Myocyte (in vitro differentiated cells): ENCODE measurements at regions not wholly inside any gene's neighbourhood (a gene's known extent, or its start where the extent isn't known, plus 50 kb on each side); places are given as distances from the start of the nearest gene placed in this dataset.
A peak's percentile ranks its signal among the peaks of the same experiment; 100 is the strongest.

ENCODE experiments used
- DNase-seq: peaks from one replicate; pipeline ENCODE4 v3.0.0-alpha.2; 2012; ENCODE audit warnings: low read depth

- DNase-seq, result no peak
These were observed 382.8 kb upstream of the ZNF608 start for GRCh38 chr5:125129151-125129806.

- no peak for DNase-seq
These were observed 384.2 kb upstream of the ZNF608 start for GRCh38 chr5:125130591-125130990.

DNA sequence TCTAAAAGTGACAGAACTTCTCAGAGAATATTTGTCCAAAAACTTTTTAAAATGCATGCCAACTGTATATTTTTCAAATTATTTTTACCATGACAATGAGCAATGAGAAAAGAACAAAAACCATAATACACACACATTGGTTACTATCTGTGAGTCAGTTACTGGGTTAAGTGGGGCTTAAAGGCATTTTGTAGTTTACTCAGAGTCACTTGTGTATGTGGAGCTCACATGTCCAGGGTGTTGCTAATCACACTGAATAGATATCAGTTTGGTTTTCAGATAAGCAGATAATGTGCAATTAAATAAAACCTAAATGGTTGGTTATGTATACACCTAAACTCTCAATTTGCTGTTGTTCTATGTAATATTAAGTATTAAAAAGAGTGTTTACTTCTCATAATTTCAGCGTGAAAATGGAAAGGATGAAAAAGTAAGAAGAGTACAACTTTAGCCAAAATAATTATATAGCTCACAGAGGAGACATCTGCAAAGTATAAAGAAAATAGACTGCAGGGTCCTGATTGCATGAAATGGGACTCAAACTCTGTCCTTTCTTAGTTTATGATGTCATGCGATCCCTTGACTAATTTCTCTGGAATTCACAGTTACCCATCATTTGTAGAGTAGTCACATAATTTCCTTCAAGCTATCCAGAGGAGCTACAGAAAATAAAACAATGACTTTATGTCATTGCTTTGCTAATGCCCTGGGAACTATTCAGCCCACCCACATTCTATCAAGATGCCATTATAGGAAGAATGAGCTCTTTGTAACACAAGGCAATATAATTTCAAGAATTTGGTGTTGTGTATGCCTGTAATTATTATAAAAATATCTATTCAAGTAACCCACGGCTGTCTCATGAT, 388.0 kb upstream of the ZNF608 start:
- DNase-seq, result peak; percentile 80

DNA sequence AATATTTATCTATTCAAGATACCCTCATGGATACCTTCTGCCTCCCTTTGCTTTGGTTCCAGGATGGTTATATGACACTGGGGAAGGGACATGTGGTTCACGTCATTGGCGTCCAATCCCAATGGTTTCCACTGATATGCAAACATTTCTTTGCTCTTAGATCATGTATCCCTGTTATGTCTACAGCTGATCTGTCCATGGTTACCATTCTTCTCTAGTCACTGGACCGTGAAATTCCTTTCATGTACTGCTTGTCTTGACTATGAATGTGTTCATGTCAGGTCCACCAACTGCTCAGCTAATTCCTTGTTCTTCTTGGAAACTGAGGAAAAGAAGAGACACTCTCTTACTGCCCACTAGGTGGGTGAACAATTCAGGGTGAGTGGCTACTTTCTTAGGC, 391.1 kb upstream of the ZNF608 start:
- no peak for DNase-seq

GRCh38 chr5:125138266-125138665, 391.8 kb upstream of the ZNF608 start:
- DNase-seq, result no peak

GRCh38 chr5:125139590-125139989, 393.2 kb upstream of the ZNF608 start:
- DNase-seq, result no peak

DNA sequence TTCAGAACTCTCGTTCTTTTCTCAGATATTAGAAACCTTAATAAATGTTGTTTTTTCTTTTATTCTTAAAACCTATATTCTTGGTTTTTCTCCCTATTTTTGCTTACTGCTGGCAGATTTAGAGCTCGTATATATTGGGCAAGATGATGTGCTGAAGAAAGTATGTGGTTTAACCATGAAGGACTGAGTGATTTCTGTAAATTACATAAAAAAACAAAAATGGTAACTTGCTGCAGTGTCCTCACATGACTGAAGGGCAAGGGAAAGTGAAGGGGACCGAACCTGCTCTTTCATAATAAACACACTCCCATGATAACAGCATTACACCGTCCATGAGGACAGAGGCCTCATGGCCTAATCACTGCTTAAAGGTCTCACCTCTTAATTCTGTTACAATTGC, 393.8 kb upstream of the ZNF608 start:
- no peak for DNase-seq

- peak; percentile 43 for DNase-seq
These were observed 394.4 kb upstream of the ZNF608 start for GRCh38 chr5:125140855-125141254.

DNA sequence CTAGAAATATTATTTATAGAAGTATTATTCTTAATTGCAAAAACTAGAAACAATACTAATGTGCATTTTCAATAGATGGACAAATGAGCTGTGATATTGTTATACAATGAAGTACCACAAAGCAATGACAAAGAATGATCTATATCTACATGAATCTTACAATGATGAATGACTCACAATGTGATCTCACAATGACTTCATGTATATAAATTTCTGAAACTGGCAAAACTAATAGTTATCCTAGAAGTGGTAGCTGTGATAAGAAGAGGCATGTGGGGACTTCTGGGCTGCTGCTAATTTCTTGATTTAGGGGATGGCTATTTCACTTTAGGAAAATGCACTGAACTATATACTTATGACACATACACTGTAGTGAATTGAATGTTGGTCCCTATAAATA, 396.0 kb upstream of the ZNF608 start:
- DNase-seq, result no peak

DNA sequence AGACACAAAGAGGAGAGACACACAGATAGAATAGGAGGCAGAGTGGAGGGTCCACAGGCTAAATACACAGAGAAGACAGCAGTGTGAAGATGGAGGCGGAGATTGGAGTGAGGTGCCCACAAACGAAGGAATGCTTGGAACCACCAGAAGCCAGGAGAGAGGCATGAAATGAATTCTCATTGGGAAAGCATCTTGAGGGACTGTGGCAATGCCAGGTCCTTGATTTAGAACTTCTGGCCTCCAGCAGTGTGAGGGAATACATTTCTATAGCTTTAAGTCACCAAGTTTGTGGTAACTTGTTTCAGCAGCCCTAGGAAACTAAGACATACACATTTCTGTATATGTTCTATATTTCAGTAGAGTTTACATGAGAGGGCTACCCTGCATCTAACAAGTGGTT, 396.6 kb upstream of the ZNF608 start:
- DNase-seq, result peak; percentile 24

GRCh38 chr5:125148076-125148475, 401.6 kb upstream of the ZNF608 start:
- DNase-seq, result no peak

DNA sequence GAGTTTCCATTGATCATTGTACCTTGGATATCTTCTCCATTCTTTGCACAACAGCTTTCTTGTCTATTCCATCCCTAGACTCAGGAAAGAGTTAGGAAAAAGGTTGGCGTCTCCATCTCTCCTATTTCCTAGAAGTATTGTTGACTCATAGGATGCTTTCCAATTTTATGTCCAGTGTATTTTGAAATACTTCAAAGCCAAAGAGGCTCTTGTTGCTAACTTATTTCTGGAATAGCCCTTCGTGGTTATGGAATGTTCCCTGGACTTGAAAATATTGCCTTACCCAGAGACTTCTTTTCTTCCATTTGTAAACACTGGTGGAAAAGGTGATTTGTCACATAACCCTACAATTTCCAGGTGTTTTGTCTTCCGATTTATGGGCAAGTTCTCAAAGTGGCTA, 402.3 kb upstream of the ZNF608 start:
- DNase-seq, result peak; percentile 61

- no peak for DNase-seq
These were observed 402.7 kb upstream of the ZNF608 start for GRCh38 chr5:125149110-125149509.

DNA sequence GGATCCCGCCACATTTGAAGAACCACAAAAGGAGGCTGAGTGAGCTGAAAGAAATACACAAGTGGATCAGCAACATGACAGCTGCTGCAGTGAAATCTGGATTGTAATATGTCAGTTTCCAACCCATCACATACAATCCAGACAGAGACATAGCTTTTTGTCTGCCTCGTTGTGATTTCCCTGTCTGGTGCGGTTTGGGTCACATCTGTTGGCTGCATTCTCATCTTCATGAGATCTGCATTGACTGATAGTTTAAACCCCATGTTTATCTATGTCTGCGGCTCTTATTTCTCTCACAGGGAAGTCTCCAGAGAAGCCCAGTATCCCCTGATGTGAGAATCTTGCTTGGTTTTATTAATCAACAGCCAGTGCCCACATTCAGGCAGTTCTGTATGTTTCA, 403.1 kb upstream of the ZNF608 start:
- peak; percentile 84 for DNase-seq

GRCh38 chr5:125150041-125150669, 403.7 kb upstream of the ZNF608 start:
- DNase-seq, result no peak

DNA sequence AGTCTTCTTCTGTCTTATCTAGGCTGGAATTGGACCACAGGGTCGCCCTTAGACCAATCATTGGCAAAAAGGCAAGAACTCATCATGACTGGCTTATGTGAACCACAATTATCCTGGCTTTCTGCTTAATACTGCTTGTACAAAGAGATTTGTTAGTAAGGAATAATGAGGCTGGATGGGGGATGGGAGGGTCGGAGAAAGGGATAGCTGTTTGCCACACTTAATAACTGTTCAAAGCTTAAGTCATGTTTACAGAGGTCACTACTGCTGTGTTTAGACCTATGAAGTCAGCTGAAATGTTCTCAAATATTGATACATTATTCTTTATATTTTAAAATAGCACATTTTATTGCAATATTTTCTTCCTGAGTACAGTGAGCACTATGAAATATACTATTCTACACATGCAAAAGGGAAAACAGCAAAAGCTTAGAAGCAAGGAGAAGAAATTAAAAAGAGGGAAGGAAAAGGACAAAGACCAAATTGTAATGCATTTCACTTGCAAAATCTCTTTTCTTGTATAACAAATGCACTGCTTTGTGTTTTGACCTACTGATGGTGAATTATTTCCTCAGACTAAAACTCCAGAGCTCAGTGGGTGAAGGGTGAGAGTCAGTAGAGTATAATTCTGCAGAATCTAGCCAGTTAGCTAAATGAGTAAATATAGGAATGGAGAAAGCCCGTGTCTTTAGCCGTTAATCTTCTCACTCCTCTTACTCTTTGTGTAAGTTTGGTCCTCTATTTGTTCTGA, 404.9 kb upstream of the ZNF608 start:
- DNase-seq, result no peak

DNA sequence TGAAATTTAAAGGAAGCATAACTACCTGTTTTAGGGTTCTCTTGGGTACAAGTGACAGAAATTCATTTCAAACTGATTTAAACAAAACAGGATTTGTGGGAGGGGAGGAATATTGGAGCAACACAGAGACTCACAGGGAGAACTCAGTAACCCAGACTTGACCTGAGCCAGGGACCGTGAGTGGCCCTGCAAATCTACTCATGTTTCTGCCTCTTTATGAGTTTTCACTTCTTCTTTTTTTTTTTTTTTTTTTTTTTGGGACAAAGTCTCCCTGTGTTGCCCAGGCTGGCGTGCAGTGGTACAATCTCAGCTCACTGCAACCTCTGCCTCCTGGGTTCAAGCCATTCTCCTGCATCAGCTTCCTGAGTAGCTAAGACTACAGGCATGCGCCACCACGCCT, 405.6 kb upstream of the ZNF608 start:
- no peak for DNase-seq

DNA sequence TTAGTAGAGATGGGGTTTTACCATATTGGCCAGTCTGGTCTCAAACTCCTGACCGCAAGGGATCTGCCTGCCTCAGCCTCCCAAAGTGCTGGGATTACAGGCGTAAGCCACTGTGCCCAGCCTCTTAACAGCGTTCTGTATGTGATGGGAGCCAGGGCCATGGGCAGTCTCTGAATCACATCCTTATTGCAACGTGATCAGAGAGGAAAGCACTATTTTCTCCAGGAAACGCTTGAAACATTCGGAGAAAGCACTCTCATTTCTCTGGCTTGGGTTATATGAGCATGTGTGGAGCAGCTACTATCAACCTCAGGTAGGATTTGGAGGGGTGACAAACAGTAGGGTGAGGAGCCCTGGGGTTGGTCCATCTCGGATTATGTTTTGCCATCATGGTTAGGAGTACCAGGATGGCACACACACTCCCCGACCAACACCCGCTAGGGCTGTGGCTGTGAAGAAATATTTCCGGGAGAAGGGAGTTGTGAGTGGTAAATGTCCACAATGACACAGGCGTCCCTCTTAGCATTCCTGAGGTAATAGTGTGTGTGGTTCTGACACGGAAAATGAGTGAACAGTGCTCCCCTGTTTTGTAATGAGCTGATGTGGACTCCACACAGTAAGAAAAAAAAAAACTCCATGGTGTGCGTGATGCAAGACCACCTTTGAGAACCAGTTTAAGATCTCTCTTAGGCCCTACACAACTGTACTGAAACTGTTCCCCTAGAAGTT, 406.2 kb upstream of the ZNF608 start:
- no peak for DNase-seq

- no peak for DNase-seq
These were observed 406.8 kb upstream of the ZNF608 start for GRCh38 chr5:125153231-125153630.

DNA sequence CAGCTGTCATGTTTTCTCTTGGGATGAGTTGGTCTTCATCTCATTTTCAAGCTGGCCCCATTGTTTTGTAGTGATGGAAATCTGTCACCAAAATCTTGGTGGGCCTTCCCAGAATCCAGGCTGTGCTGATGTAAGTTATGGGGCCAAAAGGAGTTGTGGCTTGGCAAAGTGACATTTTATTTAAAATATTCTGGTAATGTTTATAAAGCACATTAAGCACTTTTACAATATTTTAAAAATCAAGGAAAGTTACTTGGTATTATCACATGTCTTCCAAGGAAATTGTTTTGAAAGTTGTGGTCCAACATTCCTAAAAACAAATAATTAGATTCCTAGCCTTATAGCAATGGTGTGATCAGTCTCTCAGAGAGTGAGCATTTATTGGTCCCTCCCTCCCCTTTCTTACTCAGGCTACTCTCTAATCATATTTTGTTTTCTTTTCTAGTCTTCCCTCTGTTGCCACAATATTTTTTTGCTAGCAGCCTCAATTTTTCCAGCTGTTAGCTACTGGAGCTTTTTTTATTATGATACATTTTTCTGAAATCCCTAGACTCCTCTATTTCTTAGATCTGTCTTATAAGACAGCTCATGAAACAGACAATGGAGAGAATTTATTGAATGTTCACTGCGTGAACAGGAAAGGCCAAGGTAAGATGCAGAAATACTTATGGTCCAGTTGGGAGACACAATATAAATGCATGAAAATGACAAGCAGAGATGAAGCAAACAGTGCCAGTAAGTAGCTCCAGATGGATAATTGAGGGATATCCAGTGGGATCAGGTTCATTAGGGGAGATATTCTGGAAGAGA, 408.1 kb upstream of the ZNF608 start:
- DNase-seq, result peak; percentile 58
